ENCODE measurements at regions not wholly inside any gene's neighbourhood (a gene's known extent, or its start where the extent isn't known, plus 50 kb on each side); places are given as distances from the start of the nearest gene placed in this dataset.

GRCh38 chr6:132142768-132143167 lies 191.6 kb upstream of the CCN2 start:
- TF ChIP-seq POLR2A (IDR thresholded peaks at IDR 0.05; ENCODE audit: low read depth) (no peak), CTCF (IDR thresholded peaks at IDR 0.05) (no peak), EP300 (IDR thresholded peaks at IDR 0.05) (no peak), POLR2AphosphoS5 (IDR thresholded peaks at IDR 0.05) (no peak)

Data from esophagus muscularis mucosa (tissue), 4 donors.